Gastroesophageal sphincter (tissue), 4 donors: ENCODE measurements at regions not wholly inside any gene's neighbourhood (a gene's known extent, or its start where the extent isn't known, plus 50 kb on each side); places are given as distances from the start of the nearest gene placed in this dataset.

Source experiments
- ATAC-seq: fragments of 150-250 bp; one replicate; pipeline ENCODE4 v1.9.1; 2016; ENCODE audit warnings: mild to moderate bottlenecking, moderate library complexity
- H3K27ac ChIP-seq, 4 donors: fragments of 200-600 bp; sonication (generic) in 3 of 4; 1 replicate in 3 of 4; 2 replicates in 1 of 4; pipeline ENCODE4 v1.5.1; 2016 to 2019
- H3K27me3 ChIP-seq: fragments of 200-600 bp; sonication (generic); one replicate; pipeline ENCODE4 v1.5.1; 2019
- H3K36me3 ChIP-seq, 2 donors: fragments of 200-600 bp; sonication (generic); one replicate each; pipeline ENCODE4 v1.5.1; 2019; ENCODE audit warnings: control low read depth in 1 of 2
- H3K4me1 ChIP-seq, 3 donors: fragments of 200-600 bp; sonication (generic); 1 replicate in 2 of 3; 2 replicates in 1 of 3; pipeline ENCODE4 v1.5.1; 2016 to 2019; ENCODE audit warnings: control low read depth in 2 of 3
- H3K4me3 ChIP-seq, 2 donors: fragments of 200-600 bp; sonication (generic); one replicate each; pipeline ENCODE4 v1.5.1; 2019; ENCODE audit warnings: mild to moderate bottlenecking in 1 of 2, moderate library complexity in 1 of 2
- H3K9me3 ChIP-seq, 3 donors: fragments of 200-600 bp; sonication (generic); one replicate each; pipeline ENCODE4 v1.5.1; 2017 to 2019; ENCODE audit warnings: control low read depth in 2 of 3
- CTCF ChIP-seq, 4 experiments: fragments of 200-600 bp in 2 of 4; fragments of 450-650 bp in 2 of 4; sonication (generic) in 1 of 4; IDR thresholded peaks; one replicate each; pipeline ENCODE4 v1.5.1; 2017 to 2019; ENCODE audit warnings: antibody characterized with exemption in 4 of 4, mild to moderate bottlenecking in 2 of 4, moderate library complexity in 2 of 4
- EP300 ChIP-seq: sonication (generic); formaldehyde crosslinking; IDR thresholded peaks from one replicate; pipeline ENCODE4 v1.6.1; 2017; ENCODE audit warnings: antibody characterized with exemption, mild to moderate bottlenecking
- POLR2A ChIP-seq, 2 donors: fragments of 450-650 bp; IDR thresholded peaks; one replicate each; pipeline ENCODE4 v1.6.1; 2017; ENCODE audit warnings: antibody characterized with exemption in 2 of 2, mild to moderate bottlenecking in 2 of 2, moderate library complexity in 1 of 2
- POLR2AphosphoS5 ChIP-seq: sonication (generic); formaldehyde crosslinking; IDR thresholded peaks from one replicate; pipeline ENCODE4 v1.6.1; 2017; ENCODE audit warnings: antibody characterized with exemption
- WGBS, 2 donors: methylation state at CpG; one replicate each; pipeline ENCODE4 v1.1.5; 2018; ENCODE audit warnings: low coverage in 1 of 2; 5-methylcytosine and 5-hydroxymethylcytosine counted together

GRCh38 chr9:82147798-82148425 lies 159.3 kb downstream of the SPATA31D1 start:
- no peak overlapping the region for H3K27ac ChIP-seq
- TF ChIP-seq CTCF (IDR thresholded peaks at IDR 0.05) (no peak), POLR2A (IDR thresholded peaks at IDR 0.05) (no peak), POLR2AphosphoS5 (no peak)
- ATAC-seq, result no peak
- H3K27me3 ChIP-seq, result no peaks in the 10 kb centered on the region
- H3K4me1 ChIP-seq, result no peaks in the 10 kb centered on the region
- no peaks in the 10 kb centered on the region for H3K9me3 ChIP-seq
- WGBS, 2 donors, result 14 to 52% methylated on average over 1 to 2 of the region's 2 CpGs
- H3K36me3 ChIP-seq, result no peaks in the 10 kb centered on the region
- H3K4me3 ChIP-seq, result no peak overlapping the region

GRCh38 chr9:82148426-82148810 lies 159.8 kb downstream of the SPATA31D1 start:
- Histone ChIP-seq H3K4me1 (no peaks in the 10 kb centered on the region), H3K27me3 (no peaks in the 10 kb centered on the region), H3K9me3 (no peaks in the 10 kb centered on the region), H3K4me3 (no peak overlapping the region), H3K36me3 (no peaks in the 10 kb centered on the region), H3K27ac (no peak overlapping the region)
- ATAC-seq, result no peak
- WGBS, 2 donors, result 67% methylated on average over 1 of the region's 1 CpG; no CpG with 5 or more reads in 1 of the 2 donors
- TF ChIP-seq POLR2AphosphoS5 (no peak), EP300 (no peak), POLR2A (IDR thresholded peaks at IDR 0.05) (no peak), CTCF (IDR thresholded peaks at IDR 0.05) (no peak)

- H3K9me3 ChIP-seq, result no peaks in the 10 kb centered on the region
- no peak overlapping the region for H3K4me3 ChIP-seq
- no peaks in the 10 kb centered on the region for H3K4me1 ChIP-seq
- no peaks in the 10 kb centered on the region for H3K36me3 ChIP-seq
- H3K27ac ChIP-seq, result no peak overlapping the region
- no peaks in the 10 kb centered on the region for H3K27me3 ChIP-seq
- ATAC-seq, result no peak
- no peak for TF ChIP-seq EP300
- no peak for TF ChIP-seq CTCF (IDR thresholded peaks at IDR 0.05)
- no peak for TF ChIP-seq POLR2A (IDR thresholded peaks at IDR 0.05)
- TF ChIP-seq POLR2AphosphoS5, result no peak
- 38 to 46% methylated on average over 8 of the region's 8 CpGs for WGBS, 2 donors
These were observed 160.4 kb downstream of the SPATA31D1 start for GRCh38 chr9:82148901-82149461.

GRCh38 chr9:82149501-82149946 lies 161.0 kb downstream of the SPATA31D1 start:
- 61 to 74% methylated on average over 3 to 4 of the region's 4 CpGs for WGBS, 2 donors
- ATAC-seq, result no peak

GRCh38 chr9:82152181-82152580 lies 163.6 kb downstream of the SPATA31D1 start:
- TF ChIP-seq POLR2A (IDR thresholded peaks at IDR 0.05), result no peak
- no peak for TF ChIP-seq EP300
- TF ChIP-seq CTCF (IDR thresholded peaks at IDR 0.05), result no peak
- no peak for TF ChIP-seq POLR2AphosphoS5
- Histone ChIP-seq H3K27ac (no peak overlapping the region), H3K9me3 (no peaks in the 10 kb centered on the region), H3K4me1 (no peaks in the 10 kb centered on the region), H3K4me3 (no peak overlapping the region), H3K36me3 (no peaks in the 10 kb centered on the region), H3K27me3 (no peaks in the 10 kb centered on the region)
- ATAC-seq, result no peak
- 86 to 100% methylated on average over 1 of the region's 1 CpG for WGBS, 2 donors

More at GRCh38 chr9:82149501-82149946, 161.0 kb downstream of the SPATA31D1 start:
- Histone ChIP-seq H3K4me1 (no peaks in the 10 kb centered on the region), H3K4me3 (no peak overlapping the region), H3K9me3 (no peaks in the 10 kb centered on the region), H3K27ac (no peak overlapping the region), H3K36me3 (no peaks in the 10 kb centered on the region), H3K27me3 (no peaks in the 10 kb centered on the region)
- TF ChIP-seq EP300, result no peak
- TF ChIP-seq POLR2AphosphoS5, result no peak
